Upper lobe of left lung (tissue), 4 donors: ENCODE measurements at regions not wholly inside any gene's neighbourhood (a gene's known extent, or its start where the extent isn't known, plus 50 kb on each side); places are given as distances from the start of the nearest gene placed in this dataset.

Experiments
- CTCF ChIP-seq, 6 experiments: fragments of 450-650 bp in 4 of 6; fragments of 200-600 bp in 2 of 6; sonication (generic) in 2 of 6; IDR thresholded peaks; one replicate each; pipeline ENCODE4 v1.5.1; 2016 to 2019; ENCODE audit warnings: antibody characterized with exemption in 6 of 6
- EP300 ChIP-seq, 4 donors: sonication (generic); formaldehyde crosslinking; IDR thresholded peaks; one replicate each; pipeline ENCODE4 v1.5.1; 2017; ENCODE audit warnings: antibody characterized with exemption in 4 of 4, control low read depth in 2 of 4
- POLR2A ChIP-seq, 4 donors: fragments of 450-650 bp; IDR thresholded peaks; one replicate each; pipeline ENCODE4 v1.5.1; 2016 to 2017; ENCODE audit warnings: antibody characterized with exemption in 4 of 4, mild to moderate bottlenecking in 2 of 4
- POLR2AphosphoS5 ChIP-seq, 2 donors: sonication (generic); formaldehyde crosslinking; IDR thresholded peaks; one replicate each; pipeline ENCODE4 v1.5.1; 2017; ENCODE audit warnings: antibody characterized with exemption in 2 of 2

- TF ChIP-seq POLR2A (IDR thresholded peaks at IDR 0.05) (no peak), CTCF (IDR thresholded peaks at IDR 0.05) (no peak), EP300 (IDR thresholded peaks at IDR 0.05) (no peak), POLR2AphosphoS5 (IDR thresholded peaks at IDR 0.05) (no peak)
Measured at GRCh38 chr3:181901626-181902025, 189.9 kb downstream of the SOX2 start.
